Adrenal gland (tissue), 5 donors: ENCODE measurements at regions not wholly inside any gene's neighbourhood (a gene's known extent, or its start where the extent isn't known, plus 50 kb on each side); places are given as distances from the start of the nearest gene placed in this dataset.

Source experiments
- CTCF ChIP-seq, 6 experiments: fragments of 450-650 bp in 4 of 6; fragments of 200-600 bp in 2 of 6; sonication (generic) in 1 of 6; IDR thresholded peaks; 1 replicate in 5 of 6; 2 replicates in 1 of 6; pipeline versions ENCODE4 v1.5.1 to v1.8.0; 2016 to 2021; ENCODE audit warnings: antibody characterized with exemption in 6 of 6, mild to moderate bottlenecking in 2 of 6, moderate library complexity in 1 of 6
- POLR2A ChIP-seq, 2 donors: fragments of 450-650 bp; IDR thresholded peaks; one replicate each; pipeline ENCODE4 v1.6.1; 2017; ENCODE audit warnings: antibody characterized with exemption in 2 of 2, mild to moderate bottlenecking in 2 of 2, moderate library complexity in 1 of 2
- donor health status: DM: no; HTN: no; CAD: no.

- TF ChIP-seq CTCF (IDR thresholded peaks at IDR 0.05) (no peak), POLR2A (IDR thresholded peaks at IDR 0.05) (no peak)
Observed at GRCh38 chr10:29199339-29199738, 89.5 kb upstream of the LYZL1 start.
